NT2/D1 (cell line): ENCODE measurements at regions not wholly inside any gene's neighbourhood (a gene's known extent, or its start where the extent isn't known, plus 50 kb on each side); places are given as distances from the start of the nearest gene placed in this dataset.

Source experiments
- SUZ12 ChIP-seq: IDR thresholded peaks from 2 replicates; pipeline ENCODE4 v1.6.1; 2011; ENCODE audit not compliant: insufficient read length, insufficient read depth; ENCODE audit errors: extremely low read depth
- YY1 ChIP-seq: IDR thresholded peaks from 2 replicates; pipeline ENCODE4 v1.6.1; 2011; ENCODE audit not compliant: insufficient read length, insufficient read depth
- ZNF274 ChIP-seq: IDR thresholded peaks from 2 replicates; pipeline ENCODE4 v1.6.1; 2011; ENCODE audit warnings: mild to moderate bottlenecking, low read depth, low read length

DNA sequence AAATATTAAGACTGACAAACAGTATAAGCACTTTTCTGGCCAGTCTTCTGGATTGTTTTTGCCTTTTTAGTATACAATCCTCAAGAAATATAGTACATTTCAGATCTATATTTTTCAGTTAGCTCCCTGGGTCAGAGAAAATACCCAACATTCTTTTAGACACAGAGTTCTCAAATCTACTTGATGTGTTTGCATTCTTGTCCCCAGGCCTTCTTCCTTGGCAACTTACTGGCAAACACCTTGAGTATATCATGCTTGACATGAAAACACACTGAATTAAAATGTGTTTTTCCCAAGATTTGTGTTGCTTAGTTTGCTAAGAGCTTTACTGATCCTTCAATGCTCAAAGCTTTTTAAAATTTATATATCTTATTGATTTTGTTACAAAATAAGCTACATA lies 1413.1 kb upstream of the CDH9 start:
- TF ChIP-seq ZNF274: no peak
- TF ChIP-seq YY1: no peak
- TF ChIP-seq SUZ12: no peak
